Endothelial cell of umbilical vein (primary cell): ENCODE measurements at regions not wholly inside any gene's neighbourhood (a gene's known extent, or its start where the extent isn't known, plus 50 kb on each side); places are given as distances from the start of the nearest gene placed in this dataset.

Experiments used
- BruUV-seq: library from RNA; stranded (reverse); fragments of 400-500 nt; replicated peaks from 2 replicates; lab custom pipeline; 2021; lab: Mats Ljungman, UMichigan
- CTCF ChIA-PET: fragments of 300-600, 350-600 bp; sonication (Branson Sonifier 250); formaldehyde crosslinking; loops from one replicate; lab custom pipeline; 2021; ENCODE audit warnings: antibody characterized with exemption, inconsistent platforms; lab: Charles Lee
- POLR2A ChIA-PET: fragments of 300-600, 350-600 bp; sonication (Branson Sonifier 250); formaldehyde crosslinking; loops from one replicate; lab custom pipeline; 2021; ENCODE audit warnings: antibody characterized with exemption, inconsistent platforms; lab: Charles Lee
- DNase-seq: peaks from one replicate; pipeline ENCODE4 v3.0.0-alpha.2; 2011; ENCODE audit warnings: low read depth, low spot score
- FAIRE-seq: peaks from 2 replicates; lab custom pipeline; 2011; peaks lifted over from hg19 to GRCh38; lab: Jason Lieb, UNC
- H2AFZ ChIP-seq: 2 replicates; pipeline ENCODE4 v1.6.0; 2012; ENCODE audit warnings: low read depth, low read length, control low read depth, inconsistent platforms
- H3K27ac ChIP-seq: 2 replicates; pipeline ENCODE4 v1.5.1; 2011; ENCODE audit warnings: low read depth, mild to moderate bottlenecking, control low read depth, low read length, moderate library complexity; ENCODE audit not compliant: insufficient read depth
- H3K27me3 ChIP-seq, 2 experiments: 2 replicates each; pipeline versions ENCODE4 v1.6.0 to v1.6.1; 2011; ENCODE audit warnings: low read length in 2 of 2, mixed read lengths in 1 of 2; ENCODE audit not compliant: control insufficient read depth in 2 of 2, insufficient read depth in 2 of 2
- H3K36me3 ChIP-seq, 2 experiments: 2 replicates in 1 of 2; 3 replicates in 1 of 2; pipeline ENCODE4 v1.5.1; 2011; ENCODE audit warnings: low read length in 2 of 2, mild to moderate bottlenecking in 1 of 2, moderate library complexity in 1 of 2; ENCODE audit not compliant: control insufficient read depth in 2 of 2, insufficient read depth in 2 of 2; ENCODE audit errors: extremely low read depth in 1 of 2
- H3K4me1 ChIP-seq: 3 replicates; pipeline ENCODE4 v1.5.1; 2011; ENCODE audit warnings: mild to moderate bottlenecking, low read length; ENCODE audit not compliant: control insufficient read depth, insufficient read depth; ENCODE audit errors: extremely low read depth
- H3K4me2 ChIP-seq: 2 replicates; pipeline ENCODE4 v1.6.1; 2011; ENCODE audit warnings: low read length, control low read depth, mixed read lengths; ENCODE audit not compliant: insufficient read depth
- H3K4me3 ChIP-seq, 3 experiments: fragments of 200-600 bp in 1 of 3; sonication (generic), shearing (Covaris generic) in 1 of 3; replicated peaks in 1 of 3; 2 replicates each; pipeline ENCODE4 v1.5.1; 2011 to 2016; ENCODE audit warnings: control low read depth in 3 of 3, low read length in 3 of 3, mild to moderate bottlenecking in 2 of 3, inconsistent platforms in 1 of 3, low read depth in 1 of 3, moderate library complexity in 1 of 3; ENCODE audit not compliant: insufficient read depth in 1 of 3
- H3K79me2 ChIP-seq: 2 replicates; pipeline ENCODE4 v1.6.0; 2012; ENCODE audit warnings: low read length, inconsistent platforms; ENCODE audit not compliant: control insufficient read depth, insufficient read depth
- H3K9ac ChIP-seq: replicated peaks from 2 replicates; pipeline ENCODE3; 2011; ENCODE audit warnings: low read length, control low read depth; ENCODE audit not compliant: insufficient read depth; ENCODE audit errors: extremely low read depth
- H3K9me1 ChIP-seq: replicated peaks from 3 replicates; pipeline ENCODE4 v1.6.0; 2011; ENCODE audit warnings: mild to moderate bottlenecking, low read length; ENCODE audit not compliant: control insufficient read depth, insufficient read depth; ENCODE audit errors: extremely low read depth
- H3K9me3 ChIP-seq: replicated peaks from 2 replicates; pipeline ENCODE4 v1.5.1; 2012; ENCODE audit warnings: low read length, inconsistent platforms; ENCODE audit not compliant: control insufficient read depth, insufficient read depth
- H4K20me1 ChIP-seq: replicated peaks from 2 replicates; pipeline ENCODE3; 2011; ENCODE audit warnings: mild to moderate bottlenecking, low read length; ENCODE audit not compliant: control insufficient read depth, insufficient read depth; ENCODE audit errors: extremely low read depth
- EZH2 ChIP-seq: IDR thresholded peaks from 2 replicates; pipeline ENCODE4 v1.6.1; 2012; ENCODE audit warnings: borderline replicate concordance, low read depth, mild to moderate bottlenecking, moderate library complexity, low read length, inconsistent platforms; ENCODE audit not compliant: severe bottlenecking
- FOS ChIP-seq: IDR thresholded peaks from 2 replicates; pipeline ENCODE4 v1.6.1; 2011; ENCODE audit warnings: mild to moderate bottlenecking, low read length, moderate library complexity, borderline replicate concordance; ENCODE audit not compliant: insufficient read depth
- GATA2 ChIP-seq: IDR thresholded peaks from 2 replicates; pipeline ENCODE4 v1.7.0; 2011; ENCODE audit warnings: low read depth, mild to moderate bottlenecking, moderate library complexity, mixed read lengths, low read length; ENCODE audit not compliant: insufficient read length, insufficient read depth
- JUN ChIP-seq: IDR thresholded peaks from 2 replicates; pipeline ENCODE4 v1.6.1; 2011; ENCODE audit warnings: borderline replicate concordance, low read depth; ENCODE audit not compliant: insufficient read length, insufficient read depth
- MYC ChIP-seq: IDR thresholded peaks from one replicate; pipeline ENCODE4 v1.6.1; 2011; ENCODE audit warnings: mild to moderate bottlenecking, low read depth, low read length
- POLR2A ChIP-seq: IDR thresholded peaks from 2 replicates; pipeline ENCODE4 v1.6.1; 2012; ENCODE audit warnings: low read depth, mild to moderate bottlenecking, control low read depth, low read length
- POLR2AphosphoS5 ChIP-seq: IDR thresholded peaks from 2 replicates; pipeline ENCODE4 v1.6.1; 2012; ENCODE audit warnings: low read depth, mild to moderate bottlenecking, control low read depth, low read length, moderate library complexity; ENCODE audit not compliant: insufficient read depth
- dilution Hi-C: fragments of 300-500 bp; cut with MboI; formaldehyde crosslinking; loops from one replicate; pipeline ENCODE4 v1.15.0; 2019; ENCODE audit warnings: low sequenced_read_pairs; ENCODE audit not compliant: extremely low pct_ligation_motif_present
- intact Hi-C: fragments of 100-400 bp; cut with micrococcal nuclease; formaldehyde crosslinking; loops from one replicate; pipeline ENCODE4 v1.10.0; 2022
- TF ChIP-seq, protein P1 (sequence below): IDR thresholded peaks from 2 replicates; pipeline ENCODE4 v1.6.1; 2011; ENCODE audit not compliant: insufficient read depth, insufficient read length
- TF ChIP-seq, protein P2 (sequence below), 2 donors: IDR thresholded peaks; 1 replicate in 1 of 2; 2 replicates in 1 of 2; pipeline ENCODE4 v1.5.1; 2011; ENCODE audit warnings: low read length in 2 of 2, mild to moderate bottlenecking in 2 of 2, moderate library complexity in 2 of 2, control low read depth in 1 of 2, inconsistent platforms in 1 of 2, low read depth in 1 of 2; ENCODE audit not compliant: insufficient read depth in 1 of 2; ENCODE audit errors: extremely low read depth in 1 of 2

DNA sequence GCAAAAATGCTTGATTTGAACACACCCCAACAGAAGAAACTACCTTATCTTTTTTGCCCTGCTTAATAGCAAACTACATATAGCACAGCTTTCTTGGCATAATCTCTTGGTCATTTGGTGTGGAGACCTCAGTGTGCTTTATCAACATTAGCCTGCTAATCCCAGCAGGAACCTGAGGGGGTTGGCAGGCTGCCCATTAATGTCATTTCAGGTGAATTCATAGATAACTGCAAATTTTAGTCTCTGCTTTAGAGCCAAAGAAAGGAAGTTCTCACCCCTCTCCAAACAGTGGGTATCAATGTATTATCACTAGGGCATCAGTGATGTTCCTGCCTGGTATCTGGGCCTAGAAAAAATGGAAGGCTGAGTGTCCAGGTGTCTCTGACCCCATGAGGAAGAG lies 489.0 kb downstream of the NTRK2 start:
- Histone ChIP-seq H3K9ac (no peak overlapping the region), H4K20me1 (no peaks in the 10 kb centered on the region), H3K27me3 (no peaks in the 10 kb centered on the region), H3K36me3 (no peaks in the 10 kb centered on the region), H3K27ac (no peak overlapping the region), H3K4me3 (no peak overlapping the region), H2AFZ (no peak overlapping the region), H3K9me1 (no peaks in the 10 kb centered on the region), H3K4me1 (no peaks in the 10 kb centered on the region), H3K79me2 (no peaks in the 10 kb centered on the region), H3K9me3 (no peaks in the 10 kb centered on the region), H3K4me2 (no peak overlapping the region)
- ChIA-PET POLR2A (no interaction called here), CTCF (no interaction called here)
- TF ChIP-seq FOS (no peak), EZH2 (no peak), GATA2 (no peak), MYC (no peak), POLR2AphosphoS5 (no peak), POLR2A (no peak), JUN (no peak)
- TF ChIP-seq, protein P1, sequence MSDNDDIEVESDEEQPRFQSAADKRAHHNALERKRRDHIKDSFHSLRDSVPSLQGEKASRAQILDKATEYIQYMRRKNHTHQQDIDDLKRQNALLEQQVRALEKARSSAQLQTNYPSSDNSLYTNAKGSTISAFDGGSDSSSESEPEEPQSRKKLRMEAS, result no peak
- TF ChIP-seq, protein P2, sequence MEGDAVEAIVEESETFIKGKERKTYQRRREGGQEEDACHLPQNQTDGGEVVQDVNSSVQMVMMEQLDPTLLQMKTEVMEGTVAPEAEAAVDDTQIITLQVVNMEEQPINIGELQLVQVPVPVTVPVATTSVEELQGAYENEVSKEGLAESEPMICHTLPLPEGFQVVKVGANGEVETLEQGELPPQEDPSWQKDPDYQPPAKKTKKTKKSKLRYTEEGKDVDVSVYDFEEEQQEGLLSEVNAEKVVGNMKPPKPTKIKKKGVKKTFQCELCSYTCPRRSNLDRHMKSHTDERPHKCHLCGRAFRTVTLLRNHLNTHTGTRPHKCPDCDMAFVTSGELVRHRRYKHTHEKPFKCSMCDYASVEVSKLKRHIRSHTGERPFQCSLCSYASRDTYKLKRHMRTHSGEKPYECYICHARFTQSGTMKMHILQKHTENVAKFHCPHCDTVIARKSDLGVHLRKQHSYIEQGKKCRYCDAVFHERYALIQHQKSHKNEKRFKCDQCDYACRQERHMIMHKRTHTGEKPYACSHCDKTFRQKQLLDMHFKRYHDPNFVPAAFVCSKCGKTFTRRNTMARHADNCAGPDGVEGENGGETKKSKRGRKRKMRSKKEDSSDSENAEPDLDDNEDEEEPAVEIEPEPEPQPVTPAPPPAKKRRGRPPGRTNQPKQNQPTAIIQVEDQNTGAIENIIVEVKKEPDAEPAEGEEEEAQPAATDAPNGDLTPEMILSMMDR (IDR thresholded peaks at IDR 0.05; ENCODE audit: extremely low read depth in 1 of 2, insufficient read depth in 1 of 2, low read depth in 1 of 2, low read length in 2 of 2), result no peak
- no TSS peak for BruUV-seq
- FAIRE-seq (no peak), DNase-seq (no peak)
- intact Hi-C loops, result no loop called here
- dilution Hi-C loops, result no loop called here
